BJ (cell line): ENCODE measurements at regions not wholly inside any gene's neighbourhood (a gene's known extent, or its start where the extent isn't known, plus 50 kb on each side); places are given as distances from the start of the nearest gene placed in this dataset.
"Not testable (repeated sequence)": the region's sequence is repeated elsewhere in the genome, so short reads cannot be mapped to it uniquely, and the experiment has no call there.

Source experiments
- CTCF ChIA-PET: fragments of 350-600 bp; formaldehyde crosslinking; extraction: SDS; loops from one replicate; lab custom pipeline; 2021; ENCODE audit warnings: antibody characterized with exemption, inconsistent platforms; lab: Yijun Ruan, JAX
- POLR2A ChIA-PET: fragments of 300-600 bp; sonication (Branson Sonifier 250); formaldehyde crosslinking; extraction: SDS; loops from one replicate; lab custom pipeline; 2021; ENCODE audit warnings: antibody characterized with exemption; lab: Charles Lee
- DNase-seq: peaks from one replicate; pipeline ENCODE4 v3.0.0-alpha.2; 2011; ENCODE audit warnings: low read depth
- H3K27me3 ChIP-seq: 2 replicates; pipeline ENCODE4 v1.6.0; 2011; ENCODE audit warnings: low read length; ENCODE audit not compliant: control insufficient read depth, insufficient read depth
- H3K36me3 ChIP-seq: 2 replicates; pipeline ENCODE4 v1.5.1; 2011; ENCODE audit warnings: low read length; ENCODE audit not compliant: control insufficient read depth, insufficient read depth
- H3K4me3 ChIP-seq: 2 replicates; pipeline ENCODE4 v1.5.1; 2011; ENCODE audit warnings: low read depth, mild to moderate bottlenecking, control low read depth, low read length
- TF ChIP-seq, protein P1 (sequence below): IDR thresholded peaks from 2 replicates; pipeline ENCODE4 v1.5.1; 2011; ENCODE audit warnings: low read depth, mild to moderate bottlenecking, control low read depth, inconsistent platforms, low read length, moderate library complexity; ENCODE audit not compliant: insufficient read depth

DNA sequence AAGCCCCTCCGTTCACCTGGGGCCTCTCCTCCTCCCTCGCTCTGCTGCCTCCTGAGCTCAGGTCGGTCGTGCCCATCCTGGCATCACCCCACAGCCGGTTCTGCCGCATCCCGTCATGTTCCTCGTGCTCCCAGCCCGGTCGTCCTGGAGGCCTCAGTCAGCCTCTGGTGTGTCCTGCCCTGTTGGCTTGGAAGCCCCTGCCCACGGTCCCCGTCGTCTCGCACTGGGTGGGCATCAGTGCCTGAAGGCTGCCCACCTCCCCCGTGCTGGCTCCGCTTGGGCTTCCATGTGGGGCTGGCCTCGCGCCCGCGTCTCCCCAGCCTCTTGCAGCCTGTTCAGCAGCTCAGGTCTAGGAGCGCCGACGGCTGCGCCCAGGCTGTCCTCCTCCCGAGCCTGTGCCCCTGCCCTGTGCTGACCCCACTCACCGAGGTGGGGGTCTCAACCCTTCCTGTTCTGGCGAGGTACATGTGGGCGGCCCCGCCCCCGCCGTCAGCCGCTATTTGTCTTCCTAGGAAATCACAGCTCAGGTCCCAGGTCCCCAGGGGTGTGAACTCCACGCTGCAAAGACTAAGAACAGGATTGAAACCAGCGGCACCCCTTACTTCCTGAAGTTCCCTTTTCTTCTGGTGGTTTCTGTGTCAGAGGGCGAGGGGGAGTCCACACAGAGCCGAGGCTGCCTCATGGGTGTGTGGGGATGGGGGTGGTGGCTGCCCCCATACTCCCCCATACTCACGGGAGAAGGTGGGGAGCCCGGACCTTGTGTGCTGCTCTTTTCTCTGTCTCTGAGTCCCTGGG, 102.9 kb downstream of the TMEM121 start:
- H3K36me3 ChIP-seq, H3K4me3 ChIP-seq, POLR2A ChIA-PET, DNase-seq, CTCF ChIA-PET, H3K27me3 ChIP-seq: not testable (repeated sequence)

DNA sequence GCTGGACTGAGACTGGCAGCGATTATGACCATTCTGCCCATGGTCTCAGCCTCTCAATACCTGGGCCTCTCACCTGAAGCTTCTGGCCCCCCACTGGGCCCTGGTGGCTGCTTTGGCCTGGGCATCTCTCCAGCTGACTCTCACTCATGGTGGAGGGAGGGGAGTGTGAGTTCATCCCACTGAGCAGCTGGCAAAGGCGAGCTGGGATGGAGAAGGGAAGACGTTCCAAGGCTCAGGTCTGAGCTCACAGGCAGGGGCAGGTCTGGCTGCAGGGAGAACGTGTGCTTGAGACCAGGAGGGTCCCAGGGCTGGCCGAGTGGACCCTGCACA, 103.5 kb downstream of the TMEM121 start:
- no peak for DNase-seq
- H3K4me3 ChIP-seq, result no peak overlapping the region
- ChIA-PET CTCF (no interaction called here), POLR2A (no interaction called here)
- no peaks in the 10 kb centered on the region for H3K27me3 ChIP-seq
- no peaks in the 10 kb centered on the region for H3K36me3 ChIP-seq
- TF ChIP-seq, protein P1, sequence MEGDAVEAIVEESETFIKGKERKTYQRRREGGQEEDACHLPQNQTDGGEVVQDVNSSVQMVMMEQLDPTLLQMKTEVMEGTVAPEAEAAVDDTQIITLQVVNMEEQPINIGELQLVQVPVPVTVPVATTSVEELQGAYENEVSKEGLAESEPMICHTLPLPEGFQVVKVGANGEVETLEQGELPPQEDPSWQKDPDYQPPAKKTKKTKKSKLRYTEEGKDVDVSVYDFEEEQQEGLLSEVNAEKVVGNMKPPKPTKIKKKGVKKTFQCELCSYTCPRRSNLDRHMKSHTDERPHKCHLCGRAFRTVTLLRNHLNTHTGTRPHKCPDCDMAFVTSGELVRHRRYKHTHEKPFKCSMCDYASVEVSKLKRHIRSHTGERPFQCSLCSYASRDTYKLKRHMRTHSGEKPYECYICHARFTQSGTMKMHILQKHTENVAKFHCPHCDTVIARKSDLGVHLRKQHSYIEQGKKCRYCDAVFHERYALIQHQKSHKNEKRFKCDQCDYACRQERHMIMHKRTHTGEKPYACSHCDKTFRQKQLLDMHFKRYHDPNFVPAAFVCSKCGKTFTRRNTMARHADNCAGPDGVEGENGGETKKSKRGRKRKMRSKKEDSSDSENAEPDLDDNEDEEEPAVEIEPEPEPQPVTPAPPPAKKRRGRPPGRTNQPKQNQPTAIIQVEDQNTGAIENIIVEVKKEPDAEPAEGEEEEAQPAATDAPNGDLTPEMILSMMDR, result no peak

DNA sequence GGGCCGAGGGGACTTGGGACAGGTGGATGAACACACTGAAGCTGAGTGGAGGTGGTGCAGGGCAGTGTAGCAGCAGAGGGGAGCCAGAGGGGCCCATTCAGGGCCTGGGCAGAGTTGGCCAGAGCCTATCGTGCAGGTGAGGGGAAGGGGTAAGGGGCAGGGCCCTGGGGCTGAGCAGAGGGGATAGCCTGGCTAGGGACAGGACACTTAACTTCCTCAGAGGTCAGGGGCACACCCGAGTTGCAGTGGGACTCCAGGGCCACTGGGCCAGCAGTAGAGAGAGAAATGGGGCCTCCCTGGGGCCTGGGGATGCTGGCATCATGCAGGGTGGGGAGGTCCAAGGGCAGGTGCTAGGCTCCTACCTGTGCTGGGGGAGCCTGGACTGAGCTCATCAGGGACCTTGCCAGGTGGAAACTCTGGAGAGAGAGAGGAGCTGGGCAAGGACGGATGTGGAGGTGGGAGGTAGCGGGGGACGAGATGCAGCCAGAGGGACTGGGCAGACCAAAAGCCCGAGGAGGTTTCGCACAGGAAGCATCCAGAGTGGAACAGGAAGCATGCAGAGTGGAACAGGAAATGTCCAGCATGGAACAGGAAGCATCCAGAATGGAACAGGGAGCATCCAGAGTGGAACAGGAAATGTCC, 104.0 kb downstream of the TMEM121 start:
- H3K36me3 ChIP-seq, H3K27me3 ChIP-seq, POLR2A ChIA-PET, DNase-seq, CTCF ChIA-PET, H3K4me3 ChIP-seq: not testable (repeated sequence)

DNA sequence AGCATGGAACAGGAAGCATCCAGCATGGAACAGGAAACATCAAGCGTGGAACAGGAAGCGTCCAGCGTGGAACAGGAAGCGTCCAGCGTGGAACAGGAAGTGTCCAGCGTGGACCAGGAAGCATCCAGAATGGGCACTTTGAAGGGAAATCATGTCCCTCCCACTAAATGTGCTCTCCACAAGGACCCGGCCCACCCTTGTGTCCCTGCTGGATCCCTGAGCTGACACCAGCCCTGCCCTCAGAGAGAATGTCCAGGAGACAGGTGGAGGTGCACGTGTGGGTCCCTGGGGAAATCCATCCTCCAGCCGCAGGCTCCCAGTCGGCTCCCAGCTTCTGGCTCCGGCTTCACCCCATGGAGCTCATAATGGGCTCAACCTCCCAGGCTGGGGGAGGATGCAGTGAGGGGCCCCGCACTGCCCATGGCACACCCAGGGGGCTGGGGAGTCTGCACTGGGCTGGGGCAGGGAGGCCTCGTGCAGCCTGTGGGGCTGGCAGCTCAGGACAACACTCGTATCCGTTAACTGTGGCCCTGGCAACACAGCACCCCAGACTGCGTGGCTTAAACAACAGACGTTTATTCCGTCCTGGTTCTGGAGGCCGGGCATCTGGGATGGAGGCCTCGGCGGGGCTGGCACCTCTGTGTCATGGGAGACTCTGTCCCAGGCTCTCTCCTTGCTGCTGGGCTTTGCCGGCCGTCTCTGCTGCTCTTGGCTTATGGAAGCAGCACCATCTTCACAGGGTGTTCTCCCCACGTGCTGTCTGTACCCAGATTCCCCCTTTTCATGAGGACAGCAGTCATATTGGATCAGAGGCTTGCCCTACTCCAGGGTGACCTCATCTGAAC, 104.8 kb downstream of the TMEM121 start:
- H3K36me3 ChIP-seq, CTCF ChIA-PET, H3K4me3 ChIP-seq, H3K27me3 ChIP-seq, DNase-seq, POLR2A ChIA-PET: not testable (repeated sequence)

DNA sequence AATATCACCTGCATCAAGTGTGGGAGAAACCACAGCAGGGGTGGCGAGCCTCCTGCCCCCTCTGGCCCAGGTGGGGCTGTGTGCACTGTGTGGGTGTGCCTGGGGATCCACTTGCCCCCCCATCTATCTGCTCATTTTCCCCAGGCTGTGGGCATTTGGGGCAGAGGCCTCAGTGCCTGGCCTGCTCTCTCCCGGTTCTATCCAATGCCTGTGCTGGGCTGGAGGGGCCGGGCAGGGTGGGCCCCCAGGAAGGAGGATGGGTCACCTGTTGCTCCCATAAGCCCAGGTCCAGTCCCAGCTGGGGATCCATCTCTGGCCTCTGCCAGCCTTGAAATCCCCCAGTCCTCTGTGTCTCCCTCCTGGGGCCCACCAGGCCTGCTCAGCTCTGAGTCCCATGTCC, 105.6 kb downstream of the TMEM121 start:
- no peaks in the 10 kb centered on the region for H3K36me3 ChIP-seq
- POLR2A ChIA-PET, result no interaction called here
- DNase-seq, result no peak
- no peaks in the 10 kb centered on the region for H3K27me3 ChIP-seq
- CTCF ChIA-PET, result no interaction called here
- TF ChIP-seq, protein P1, result no peak
- no peak overlapping the region for H3K4me3 ChIP-seq

DNA sequence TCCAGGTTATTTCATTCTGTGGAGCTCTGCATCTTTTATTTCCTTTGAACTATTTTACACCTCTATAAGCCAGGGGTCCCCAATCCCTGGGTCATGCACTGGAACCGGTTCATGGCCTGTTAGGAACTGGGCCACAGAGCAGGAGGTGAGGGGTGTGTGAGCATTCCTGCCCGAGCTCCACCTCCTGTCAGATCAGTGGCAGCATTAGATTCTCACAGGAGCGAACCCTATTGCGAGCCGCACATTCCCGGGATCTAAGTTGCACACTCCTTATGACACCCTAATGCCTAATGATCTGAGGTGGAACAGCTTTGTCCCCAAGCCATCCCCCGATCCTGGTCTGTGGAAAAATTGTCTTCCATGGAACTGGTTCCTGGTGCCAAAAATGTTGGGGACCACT, 107.2 kb downstream of the TMEM121 start:
- H3K4me3 ChIP-seq, DNase-seq, CTCF ChIA-PET, POLR2A ChIA-PET, H3K36me3 ChIP-seq, H3K27me3 ChIP-seq: not testable (repeated sequence)

DNA sequence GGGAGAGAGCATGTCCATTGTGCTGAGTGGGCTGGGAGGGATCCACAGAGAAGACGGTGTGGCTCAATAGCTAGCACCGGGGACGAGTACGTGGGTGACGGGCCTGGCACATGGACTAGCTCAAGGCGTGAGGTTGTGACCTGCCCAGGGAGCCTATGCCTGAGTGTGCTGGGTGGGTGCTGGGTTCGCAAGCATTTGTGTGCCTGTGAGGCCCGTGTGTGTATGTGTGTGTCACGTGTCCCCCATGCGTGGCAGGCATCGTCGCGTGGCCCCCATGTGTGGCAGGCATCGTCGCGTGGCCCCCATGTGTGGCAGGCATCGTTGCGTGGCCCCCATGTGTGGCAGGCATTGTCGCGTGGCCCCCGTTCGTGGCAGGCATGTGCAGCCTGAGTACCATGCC, 109.2 kb downstream of the TMEM121 start:
- H3K27me3 ChIP-seq, result no peaks in the 10 kb centered on the region
- TF ChIP-seq, protein P1, result no peak
- ChIA-PET POLR2A (no interaction called here), CTCF (no interaction called here)
- H3K4me3 ChIP-seq, result no peak overlapping the region
- no peaks in the 10 kb centered on the region for H3K36me3 ChIP-seq
- DNase-seq, result no peak

DNA sequence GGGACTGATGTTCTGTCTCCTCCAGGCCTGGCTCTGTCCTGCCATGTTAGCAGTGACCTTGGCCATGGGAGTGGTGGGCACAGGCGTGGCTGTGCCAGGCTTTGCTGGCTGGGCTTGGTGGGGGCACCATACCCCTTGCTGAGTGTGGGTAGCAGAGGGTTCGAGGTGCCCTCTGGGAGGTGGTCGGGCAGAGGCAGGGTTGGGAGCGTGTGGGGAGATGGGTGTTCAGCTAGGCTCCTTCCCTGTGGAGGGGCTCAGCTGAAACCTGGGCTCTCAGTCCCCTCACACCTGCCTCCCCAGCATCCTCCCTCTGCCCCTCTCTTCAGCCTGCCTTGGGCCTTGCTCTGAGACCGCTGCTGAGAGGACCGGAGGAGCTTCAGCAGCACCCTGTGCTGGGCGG, 109.6 kb downstream of the TMEM121 start:
- H3K27me3 ChIP-seq, POLR2A ChIA-PET, H3K4me3 ChIP-seq, H3K36me3 ChIP-seq, CTCF ChIA-PET, DNase-seq: not testable (repeated sequence)
